ENCODE measurements at regions not wholly inside any gene's neighbourhood (a gene's known extent, or its start where the extent isn't known, plus 50 kb on each side); places are given as distances from the start of the nearest gene placed in this dataset.
"Not testable (repeated sequence)": the region's sequence is repeated elsewhere in the genome, so short reads cannot be mapped to it uniquely, and the experiment has no call there.

GRCh38 chr1:187721216-187721615, 892.5 kb downstream of the PLA2G4A start:
- DNase-seq (ENCODE audit: low read depth) = no peak

DNA sequence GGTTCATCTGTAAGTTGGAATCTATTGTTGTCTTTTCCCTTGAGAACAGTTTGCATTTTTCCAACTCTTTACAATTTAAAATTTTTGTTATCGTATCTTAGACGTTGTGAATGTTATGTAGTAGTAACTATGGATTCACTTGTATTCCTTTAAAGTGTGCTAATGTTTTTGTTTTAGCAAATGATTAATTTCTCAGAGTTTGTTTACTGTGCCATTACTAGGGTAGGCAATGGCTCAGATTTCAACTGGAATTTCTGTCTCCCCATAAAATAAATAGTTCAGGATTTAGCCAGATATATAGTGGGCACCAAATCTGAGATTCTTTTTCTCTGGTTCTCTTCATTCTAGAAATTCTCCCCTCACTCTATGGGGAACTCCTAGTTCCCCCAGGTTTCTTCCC, 896.5 kb downstream of the PLA2G4A start:
- DNase-seq (ENCODE audit: low read depth) = no peak

DNA sequence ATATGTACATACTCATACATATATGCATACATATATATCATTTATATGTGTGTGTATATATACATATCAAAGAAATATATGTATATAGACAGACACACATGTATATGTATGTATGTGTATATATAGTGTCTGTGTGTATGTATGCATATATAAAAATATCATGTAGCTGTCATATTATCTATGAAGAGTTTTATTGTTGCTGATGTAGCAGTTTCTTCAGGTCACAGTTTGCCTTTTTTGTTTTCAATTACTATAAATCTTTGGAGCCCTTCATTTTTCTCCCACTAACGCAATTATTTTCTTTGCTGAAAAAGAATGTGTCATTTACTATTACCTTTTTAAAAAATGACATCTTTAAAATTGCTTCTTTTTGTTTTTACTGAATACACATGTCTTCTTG, 904.5 kb downstream of the PLA2G4A start:
- no peak for DNase-seq (ENCODE audit: low read depth)

- DNase-seq (ENCODE audit: low read depth) = no peak
Measured at GRCh38 chr1:187734427-187734826, 905.7 kb downstream of the PLA2G4A start.

DNA sequence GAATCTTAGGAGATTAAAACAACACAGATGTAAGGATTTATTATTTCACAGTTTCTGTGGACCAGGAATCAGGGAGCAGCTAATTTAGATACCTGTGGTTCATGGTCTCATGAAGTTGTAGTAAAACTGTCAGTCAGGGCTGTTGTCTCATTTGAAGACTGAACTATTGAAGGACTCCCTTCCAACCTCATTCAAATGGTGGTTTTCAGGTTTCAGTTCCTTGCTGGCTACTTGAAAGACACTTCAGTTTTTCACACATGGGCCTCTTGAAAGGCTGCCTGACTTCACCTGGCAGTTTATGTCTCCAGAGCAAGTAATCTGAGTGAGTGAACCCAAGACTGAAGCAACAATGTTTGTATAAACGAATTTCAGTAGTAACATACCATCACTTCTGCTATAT, 915.9 kb downstream of the PLA2G4A start:
- DNase-seq (ENCODE audit: low read depth) = no peak

DNA sequence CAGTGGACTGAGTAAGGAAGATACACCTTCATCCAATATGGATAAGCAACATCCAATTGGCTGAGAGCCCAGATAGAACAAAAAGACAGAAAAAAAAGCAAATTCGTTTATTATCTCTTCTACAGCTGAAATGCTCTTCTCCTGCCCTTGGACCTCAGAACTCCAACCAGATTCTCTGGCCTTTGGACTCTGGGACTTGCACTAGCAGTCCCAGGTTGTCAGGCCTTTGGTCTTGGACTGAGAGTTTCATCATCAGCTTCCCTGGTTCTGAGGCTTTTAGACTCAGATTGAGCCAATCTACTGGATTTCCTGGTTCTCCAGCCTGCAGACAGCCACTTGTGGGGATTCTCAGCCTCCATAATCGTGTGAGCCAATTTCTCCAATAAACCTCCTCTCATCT, 926.8 kb downstream of the PLA2G4A start:
- DNase-seq (ENCODE audit: low read depth) = no peak

DNA sequence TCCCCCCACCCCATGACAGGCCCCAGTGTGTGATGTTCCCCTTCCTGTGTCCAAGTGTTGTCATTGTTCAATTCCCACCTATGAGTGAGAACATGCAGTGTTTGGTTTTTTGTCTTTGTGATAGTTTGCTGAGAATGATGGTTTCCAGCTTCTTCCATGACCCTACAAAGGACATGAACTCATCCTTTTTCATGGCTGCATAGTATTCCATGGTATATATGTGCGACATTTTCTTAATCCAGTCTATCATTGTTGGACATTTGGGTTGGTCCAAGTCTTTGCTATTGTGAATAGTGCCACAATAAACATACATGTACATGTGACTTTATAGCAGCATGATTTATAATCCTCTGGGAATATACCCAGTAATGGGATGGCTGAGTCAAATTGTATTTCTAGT, 927.9 kb downstream of the PLA2G4A start:
- not testable (repeated sequence) for DNase-seq (ENCODE audit: low read depth)

GRCh38 chr1:187759825-187760333, 931.1 kb downstream of the PLA2G4A start:
- DNase-seq (ENCODE audit: low read depth) = peak; percentile 1

DNA sequence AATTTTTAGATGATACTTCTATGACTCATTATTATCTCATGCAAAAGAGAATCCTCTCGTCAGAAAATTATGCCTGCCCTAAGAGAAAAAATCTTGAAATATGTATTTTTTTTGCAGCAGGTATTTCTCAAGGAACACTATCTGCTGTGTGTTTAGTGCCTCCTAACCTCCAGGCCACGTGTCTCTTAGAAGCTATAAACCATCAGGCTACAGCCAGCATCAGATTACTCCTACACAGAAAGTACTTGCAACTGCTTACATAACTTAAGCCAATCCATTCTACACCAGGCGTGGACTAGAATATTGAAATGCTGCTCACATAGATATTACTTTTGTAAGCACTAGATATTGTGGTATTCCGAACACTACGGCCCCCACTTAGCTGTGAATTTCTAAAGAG, 933.4 kb downstream of the PLA2G4A start:
- DNase-seq (ENCODE audit: low read depth) = peak; percentile 50

GRCh38 chr1:187763465-187763864, 934.7 kb downstream of the PLA2G4A start:
- no peak for DNase-seq (ENCODE audit: low read depth)

DNA sequence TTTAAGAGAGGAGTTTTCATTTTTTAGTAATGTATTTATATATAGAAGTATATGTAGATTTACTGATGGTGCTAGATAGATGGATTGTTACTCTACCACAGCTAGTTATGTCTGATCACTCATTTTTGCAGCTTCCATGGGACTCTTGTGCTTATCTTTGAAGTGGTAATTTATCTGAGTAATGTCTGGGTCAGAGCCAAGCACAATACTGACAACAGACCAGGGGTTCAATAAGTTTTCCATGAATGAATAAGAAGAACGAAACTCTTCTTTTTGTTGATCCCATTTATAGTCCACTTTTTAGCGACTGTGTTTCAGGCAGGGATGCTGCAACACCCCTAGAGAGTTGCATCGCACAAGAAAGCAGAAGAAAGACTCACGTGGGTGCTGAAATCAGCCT, 935.2 kb downstream of the PLA2G4A start:
- DNase-seq (ENCODE audit: low read depth) = peak; percentile 44

DNA sequence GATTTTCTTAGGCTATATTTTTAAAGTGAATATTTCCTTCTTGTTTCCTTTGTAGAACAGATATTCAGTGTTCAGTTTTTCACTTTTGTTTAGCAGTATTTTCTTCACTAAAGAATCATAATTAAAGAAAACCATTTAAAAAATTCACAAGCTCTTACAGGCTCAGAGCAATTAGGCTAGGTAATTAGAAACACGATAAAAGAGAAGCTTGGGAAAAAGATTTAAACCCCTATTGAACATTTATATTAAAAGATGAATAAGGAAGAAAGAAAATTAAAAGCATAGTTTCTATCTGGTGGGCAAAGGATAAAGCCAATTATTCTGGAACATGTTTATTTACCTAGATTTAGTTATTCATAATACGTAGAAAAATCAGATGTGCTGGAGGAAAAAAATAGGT, 942.6 kb downstream of the PLA2G4A start:
- DNase-seq (ENCODE audit: low read depth) = no peak

- DNase-seq (ENCODE audit: low read depth) = no peak
Measured at GRCh38 chr1:187773168-187773567, 944.4 kb downstream of the PLA2G4A start.

DNA sequence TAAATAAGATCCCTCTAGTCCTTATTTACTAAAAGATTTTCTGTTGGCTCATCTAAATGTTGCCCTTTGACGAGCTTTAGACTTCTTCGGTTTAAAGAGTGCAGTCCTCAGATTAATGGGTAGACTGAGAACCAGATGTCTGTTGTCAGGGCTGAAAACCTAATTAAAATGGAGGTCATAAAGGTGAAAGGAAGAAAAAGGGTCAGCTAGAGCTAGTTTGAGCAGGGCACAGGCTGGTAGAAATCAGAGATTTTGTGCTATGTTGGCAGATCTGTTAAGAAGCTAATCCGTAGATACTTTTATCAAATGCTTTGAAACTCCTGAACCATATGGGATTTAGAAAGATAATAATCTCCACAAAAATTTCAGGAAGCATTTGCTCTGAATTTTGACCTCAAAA, 959.0 kb downstream of the PLA2G4A start:
- DNase-seq (ENCODE audit: low read depth) = no peak

GRCh38 chr1:187788718-187789117, 960.0 kb downstream of the PLA2G4A start:
- no peak for DNase-seq (ENCODE audit: low read depth)

DNA sequence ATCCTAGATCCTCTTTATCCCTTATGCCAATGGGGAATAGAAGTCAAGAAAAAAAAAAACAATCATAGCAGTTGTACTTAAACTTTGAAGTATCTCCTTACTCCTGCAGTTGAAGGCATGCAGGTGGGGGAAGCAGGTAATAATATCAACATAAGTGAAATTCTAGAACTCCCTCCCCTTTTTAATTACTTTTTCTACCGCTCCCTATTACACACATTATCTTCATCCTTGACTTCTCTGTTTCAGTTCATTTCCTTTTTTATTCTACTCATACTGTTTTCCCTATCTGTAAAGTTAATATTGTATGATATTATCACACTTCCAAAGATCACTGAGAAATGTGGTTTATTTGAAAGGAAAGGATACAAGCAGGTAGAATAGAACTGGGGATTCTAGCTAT, 962.0 kb downstream of the PLA2G4A start:
- DNase-seq (ENCODE audit: low read depth) = no peak

DNA sequence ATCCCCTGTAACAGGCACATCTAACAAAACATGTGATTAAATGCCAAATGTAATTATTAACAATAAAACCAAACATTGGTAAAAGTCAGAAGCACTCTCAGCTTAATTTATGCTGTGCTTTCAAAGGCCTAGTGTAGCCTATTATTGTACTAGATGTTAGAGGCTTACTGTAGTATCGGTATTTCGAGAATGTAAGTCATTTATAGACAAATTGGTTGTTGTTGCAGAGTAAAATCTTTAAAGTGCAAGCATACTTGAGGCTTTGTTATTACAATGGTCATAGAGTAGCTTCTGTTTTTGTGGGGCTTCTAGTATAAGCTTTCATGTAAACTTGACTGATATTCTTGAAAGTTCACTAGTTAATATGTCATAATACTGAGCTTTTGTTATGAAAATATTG, 965.8 kb downstream of the PLA2G4A start:
- no peak for DNase-seq (ENCODE audit: low read depth)

GRCh38 chr1:187809549-187809948, 980.8 kb downstream of the PLA2G4A start:
- DNase-seq (ENCODE audit: low read depth) = no peak

DNA sequence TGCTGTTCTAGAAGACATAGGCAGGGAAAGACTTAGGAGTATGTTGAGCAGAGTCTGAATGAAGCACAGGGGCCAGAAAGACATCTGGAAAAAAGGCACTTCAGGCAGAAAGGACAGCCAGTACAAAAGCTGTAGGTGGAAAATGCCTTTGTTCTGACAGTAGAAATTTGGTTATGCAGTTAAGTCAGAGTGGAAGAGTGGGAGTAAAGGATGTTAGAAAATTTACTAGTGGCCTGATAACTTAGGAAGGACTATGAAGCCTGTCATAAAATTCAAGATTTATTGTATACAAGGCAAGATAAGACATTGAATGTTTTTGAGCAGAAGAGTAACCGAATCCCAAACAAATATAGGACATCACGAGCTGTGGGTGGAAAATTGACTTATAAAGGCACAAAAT, 987.9 kb downstream of the PLA2G4A start:
- no peak for DNase-seq (ENCODE audit: low read depth)

DNA sequence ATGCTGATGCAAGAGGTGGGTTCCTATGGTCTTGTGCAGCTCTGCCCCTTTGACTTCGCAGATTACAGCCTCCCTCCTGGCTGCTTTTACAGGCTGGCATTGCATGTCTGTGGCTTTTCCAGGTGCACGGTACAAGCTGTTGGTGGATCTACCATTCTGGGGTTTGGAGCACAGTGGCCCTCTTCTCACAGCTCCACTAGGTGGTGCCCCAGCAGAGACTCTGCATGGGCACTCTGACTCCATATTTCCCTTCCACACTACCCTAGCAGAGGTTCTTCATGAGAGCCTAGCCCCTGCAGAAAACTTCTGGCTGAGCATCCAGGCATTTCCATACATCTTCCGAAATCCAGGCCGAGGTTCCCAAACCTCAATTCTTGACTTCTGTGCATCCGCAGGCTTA, 989.0 kb downstream of the PLA2G4A start:
- DNase-seq (ENCODE audit: low read depth) = no peak

DNA sequence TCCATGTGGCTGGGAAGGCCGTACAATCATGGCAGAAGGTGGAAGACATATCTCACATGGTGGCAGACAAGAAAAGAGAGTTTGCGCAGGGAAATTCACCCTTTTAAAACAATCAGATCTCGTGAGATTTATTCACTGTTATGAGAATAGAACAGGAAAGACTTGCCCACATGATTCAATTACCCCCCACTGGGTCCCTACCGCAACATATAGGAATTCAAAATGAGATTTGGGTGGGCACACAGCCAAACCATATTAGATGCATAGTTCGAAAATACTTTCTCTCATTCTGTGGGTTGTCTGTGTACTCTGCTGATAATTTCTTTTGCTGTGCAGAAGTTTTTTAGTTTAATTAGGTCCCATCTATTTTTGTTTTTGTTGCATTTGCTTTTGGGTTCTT, 990.3 kb downstream of the PLA2G4A start:
- peak; percentile 13 for DNase-seq (ENCODE audit: low read depth)

- no peak for DNase-seq (ENCODE audit: low read depth)
Measured at GRCh38 chr1:187836557-187836956, 1007.8 kb downstream of the PLA2G4A start.

- DNase-seq (ENCODE audit: low read depth) = no peak
Measured at GRCh38 chr1:187837787-187838186, 1009.0 kb downstream of the PLA2G4A start.

- DNase-seq (ENCODE audit: low read depth) = no peak
Measured at GRCh38 chr1:187838335-187839293, 1009.9 kb downstream of the PLA2G4A start.

Measured in iris pigment epithelial cell (primary cell).